Ishikawa (cell line): ENCODE measurements at regions not wholly inside any gene's neighbourhood (a gene's known extent, or its start where the extent isn't known, plus 50 kb on each side); places are given as distances from the start of the nearest gene placed in this dataset.

Experiments
- CEBPB ChIP-seq: IDR thresholded peaks from 2 replicates; pipeline ENCODE4 v1.6.1; 2012
- EP300 ChIP-seq: IDR thresholded peaks from 2 replicates; pipeline ENCODE4 v1.6.1; 2012; ENCODE audit warnings: borderline replicate concordance
- NFIC ChIP-seq: IDR thresholded peaks from 2 replicates; pipeline ENCODE4 v1.6.1; 2012
- TAF1 ChIP-seq: IDR thresholded peaks from 2 replicates; pipeline ENCODE4 v1.6.1; 2012; ENCODE audit warnings: low read depth, mild to moderate bottlenecking
- TEAD4 ChIP-seq: IDR thresholded peaks from 2 replicates; pipeline ENCODE4 v1.6.1; 2012
- YY1 ChIP-seq: IDR thresholded peaks from 2 replicates; pipeline ENCODE4 v1.6.1; 2012; ENCODE audit warnings: low read depth
- TF ChIP-seq, protein P1 (sequence below): IDR thresholded peaks from 2 replicates; pipeline ENCODE4 v1.6.1; 2012

DNA sequence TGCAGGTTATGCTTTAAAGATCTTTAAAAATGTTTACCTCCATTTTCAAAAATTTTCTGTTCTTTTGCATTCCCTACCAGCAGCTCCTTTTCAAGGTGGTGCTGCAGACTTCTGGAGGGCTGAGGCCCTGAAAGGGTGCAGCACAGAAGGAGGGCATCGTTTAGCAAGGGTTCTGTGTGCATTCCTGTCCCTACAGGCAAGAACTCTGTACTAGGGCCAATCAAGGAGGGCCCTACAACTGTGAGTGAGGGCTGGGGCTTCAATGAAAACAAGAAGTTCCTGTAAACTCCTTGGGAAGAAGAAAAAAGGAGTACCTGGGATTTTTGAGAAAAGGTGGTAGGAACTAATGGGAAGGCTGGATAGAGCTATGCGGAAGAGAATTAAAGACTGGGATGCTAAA lies 50.7 kb upstream of the CSRP2 start:
- TF ChIP-seq TAF1 = no peak
- TF ChIP-seq, protein P1, sequence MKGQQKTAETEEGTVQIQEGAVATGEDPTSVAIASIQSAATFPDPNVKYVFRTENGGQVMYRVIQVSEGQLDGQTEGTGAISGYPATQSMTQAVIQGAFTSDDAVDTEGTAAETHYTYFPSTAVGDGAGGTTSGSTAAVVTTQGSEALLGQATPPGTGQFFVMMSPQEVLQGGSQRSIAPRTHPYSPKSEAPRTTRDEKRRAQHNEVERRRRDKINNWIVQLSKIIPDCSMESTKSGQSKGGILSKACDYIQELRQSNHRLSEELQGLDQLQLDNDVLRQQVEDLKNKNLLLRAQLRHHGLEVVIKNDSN = no peak
- no peak for TF ChIP-seq EP300
- no peak for TF ChIP-seq TEAD4
- TF ChIP-seq CEBPB = no peak
- no peak for TF ChIP-seq NFIC
- no peak for TF ChIP-seq YY1
